ENCODE measurements at regions not wholly inside any gene's neighbourhood (a gene's known extent, or its start where the extent isn't known, plus 50 kb on each side); places are given as distances from the start of the nearest gene placed in this dataset.

DNA sequence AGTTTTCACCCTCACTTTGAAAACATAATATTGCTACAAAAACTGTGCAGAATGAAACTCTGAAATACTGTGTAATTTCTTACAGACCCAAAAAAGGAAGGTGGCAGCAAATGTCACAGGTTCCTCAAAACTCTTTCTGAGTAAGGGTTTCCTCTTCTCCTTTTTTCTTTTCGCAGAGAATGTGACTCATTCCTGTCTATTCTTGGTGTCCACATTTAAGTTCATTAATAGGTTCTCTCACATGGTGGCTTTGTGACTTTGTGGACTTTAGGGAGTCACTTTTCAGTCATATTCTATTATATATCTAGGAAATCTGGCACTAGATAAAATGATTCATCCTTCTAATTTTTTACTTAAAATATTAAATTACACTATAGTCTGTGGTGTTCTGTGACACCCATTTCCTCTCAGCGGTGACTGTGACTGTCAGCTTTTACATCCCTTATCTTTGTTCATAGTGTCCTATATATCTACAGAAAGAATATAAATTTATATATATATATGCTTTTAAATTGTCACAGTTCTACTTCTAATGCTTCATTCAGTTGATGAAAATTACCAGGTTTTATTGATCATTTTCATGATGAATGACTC, 126.8 kb upstream of the HCRTR2 start:
- no peak for TF ChIP-seq EZH2phosphoT487 (IDR thresholded peaks at IDR 0.05; ENCODE audit: borderline replicate concordance, low read depth, low read length)
- TF ChIP-seq, protein P1, sequence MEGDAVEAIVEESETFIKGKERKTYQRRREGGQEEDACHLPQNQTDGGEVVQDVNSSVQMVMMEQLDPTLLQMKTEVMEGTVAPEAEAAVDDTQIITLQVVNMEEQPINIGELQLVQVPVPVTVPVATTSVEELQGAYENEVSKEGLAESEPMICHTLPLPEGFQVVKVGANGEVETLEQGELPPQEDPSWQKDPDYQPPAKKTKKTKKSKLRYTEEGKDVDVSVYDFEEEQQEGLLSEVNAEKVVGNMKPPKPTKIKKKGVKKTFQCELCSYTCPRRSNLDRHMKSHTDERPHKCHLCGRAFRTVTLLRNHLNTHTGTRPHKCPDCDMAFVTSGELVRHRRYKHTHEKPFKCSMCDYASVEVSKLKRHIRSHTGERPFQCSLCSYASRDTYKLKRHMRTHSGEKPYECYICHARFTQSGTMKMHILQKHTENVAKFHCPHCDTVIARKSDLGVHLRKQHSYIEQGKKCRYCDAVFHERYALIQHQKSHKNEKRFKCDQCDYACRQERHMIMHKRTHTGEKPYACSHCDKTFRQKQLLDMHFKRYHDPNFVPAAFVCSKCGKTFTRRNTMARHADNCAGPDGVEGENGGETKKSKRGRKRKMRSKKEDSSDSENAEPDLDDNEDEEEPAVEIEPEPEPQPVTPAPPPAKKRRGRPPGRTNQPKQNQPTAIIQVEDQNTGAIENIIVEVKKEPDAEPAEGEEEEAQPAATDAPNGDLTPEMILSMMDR (conservative IDR thresholded peaks at IDR 0.05; ENCODE audit: low read length), result no peak
- Histone ChIP-seq H3K9me3 (ENCODE audit: low read length) (no peaks in the 10 kb centered on the region), H3K27ac (ENCODE audit: low read depth, low read length, poor library complexity, severe bottlenecking) (no peak overlapping the region), H3K79me2 (ENCODE audit: insufficient read depth, low read depth, low read length) (no peaks in the 10 kb centered on the region), H4K20me1 (ENCODE audit: insufficient read depth, low read length) (no peaks in the 10 kb centered on the region), H3K36me3 (ENCODE audit: insufficient read depth, low read length) (no peaks in the 10 kb centered on the region), H3K9me2 (ENCODE audit: insufficient read depth, low read length) (no peaks in the 10 kb centered on the region), H3K4me3 (ENCODE audit: low read depth, low read length, poor library complexity, severe bottlenecking) (no peak overlapping the region), H3K4me2 (ENCODE audit: low read length) (no peak overlapping the region), H3K4me1 (ENCODE audit: insufficient read depth, low read length, poor library complexity, severe bottlenecking) (no peaks in the 10 kb centered on the region), H2AFZ (ENCODE audit: low read length) (no peak overlapping the region)
- ChIA-PET POLR2A (no interaction called here), CTCF (ENCODE audit: unreplicated experiment) (no interaction called here)
- DNase-seq (ENCODE audit: low spot score), result no peak
- intact Hi-C loops (cut with micrococcal nuclease; ENCODE audit: unreplicated experiment), result no loop called here
- BruUV-seq (replicated peaks), result no TSS peak

DNA sequence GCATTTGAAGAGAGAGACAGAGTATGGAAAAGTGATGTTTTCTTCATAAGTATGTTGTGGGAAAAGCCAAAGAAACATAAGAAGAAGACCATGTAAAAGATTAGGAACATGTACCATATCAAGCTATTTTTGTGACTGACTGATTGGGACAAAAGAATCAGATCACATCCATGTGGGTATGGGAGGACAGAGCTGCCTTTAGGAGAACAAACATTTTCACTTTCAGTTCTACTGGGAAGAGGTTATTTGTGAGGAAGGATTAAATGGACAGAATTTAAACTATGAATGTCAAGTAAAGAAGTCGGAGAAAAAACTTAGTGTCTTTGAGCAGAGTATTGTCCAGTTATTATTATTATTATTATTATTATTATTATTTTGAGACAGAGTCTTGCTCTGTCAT, 124.4 kb upstream of the HCRTR2 start:
- no TSS peak for BruUV-seq (replicated peaks)
- Histone ChIP-seq H3K4me1 (ENCODE audit: insufficient read depth, low read length, poor library complexity, severe bottlenecking) (no peaks in the 10 kb centered on the region), H2AFZ (ENCODE audit: low read length) (no peak overlapping the region), H3K4me3 (ENCODE audit: low read depth, low read length, poor library complexity, severe bottlenecking) (no peak overlapping the region), H3K9me2 (ENCODE audit: insufficient read depth, low read length) (no peaks in the 10 kb centered on the region), H3K9me3 (ENCODE audit: low read length) (no peaks in the 10 kb centered on the region), H3K36me3 (ENCODE audit: insufficient read depth, low read length) (no peaks in the 10 kb centered on the region), H3K4me2 (ENCODE audit: low read length) (no peak overlapping the region), H3K79me2 (ENCODE audit: insufficient read depth, low read depth, low read length) (no peaks in the 10 kb centered on the region), H3K27ac (ENCODE audit: low read depth, low read length, poor library complexity, severe bottlenecking) (no peak overlapping the region), H4K20me1 (ENCODE audit: insufficient read depth, low read length) (no peaks in the 10 kb centered on the region)
- intact Hi-C loops (cut with micrococcal nuclease; ENCODE audit: unreplicated experiment), result no loop called here
- CTCF ChIA-PET (ENCODE audit: unreplicated experiment), result no interaction called here
- no peak for TF ChIP-seq EZH2phosphoT487 (IDR thresholded peaks at IDR 0.05; ENCODE audit: borderline replicate concordance, low read depth, low read length)
- TF ChIP-seq, protein P1 (conservative IDR thresholded peaks at IDR 0.05; ENCODE audit: low read length), result no peak
- DNase-seq (ENCODE audit: low spot score), result no peak
- POLR2A ChIA-PET, result interaction anchor here (0.6 kb wide), 1 partner anchor 70 kb away, joined by 5 read pairs; no protein-coding TSS in a partner anchor

DNA sequence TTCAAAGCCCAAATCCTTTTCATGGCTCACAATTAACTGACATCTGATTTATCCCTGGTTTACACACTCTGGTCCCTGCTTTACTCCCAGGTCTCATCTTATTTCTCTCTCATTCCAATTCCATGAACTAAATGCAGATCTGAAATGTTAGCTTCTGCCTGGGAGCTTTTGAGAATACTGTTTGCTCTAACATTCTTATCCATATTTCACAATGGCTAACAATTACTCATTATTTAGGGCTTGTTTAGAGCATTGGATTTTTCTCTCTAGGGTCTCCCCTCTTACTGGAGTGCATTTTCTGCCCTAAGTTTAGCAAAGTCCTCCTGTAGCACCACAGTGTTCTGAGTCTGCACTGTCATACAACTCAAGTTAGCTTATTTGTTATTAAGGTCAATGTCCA, 121.5 kb upstream of the HCRTR2 start:
- no peak for DNase-seq (ENCODE audit: low spot score)
- TF ChIP-seq, protein P1 (conservative IDR thresholded peaks at IDR 0.05; ENCODE audit: low read length), result no peak
- TF ChIP-seq EZH2phosphoT487 (IDR thresholded peaks at IDR 0.05; ENCODE audit: borderline replicate concordance, low read depth, low read length), result no peak
- H3K27ac ChIP-seq (ENCODE audit: low read depth, low read length, poor library complexity, severe bottlenecking), result no peak overlapping the region
- no peaks in the 10 kb centered on the region for H3K36me3 ChIP-seq (ENCODE audit: insufficient read depth, low read length)
- intact Hi-C loops (cut with micrococcal nuclease; ENCODE audit: unreplicated experiment), result no loop called here
- CTCF ChIA-PET (ENCODE audit: unreplicated experiment), result no interaction called here
- no peak overlapping the region for H3K4me2 ChIP-seq (ENCODE audit: low read length)
- H3K9me2 ChIP-seq (ENCODE audit: insufficient read depth, low read length), result no peaks in the 10 kb centered on the region
- no peaks in the 10 kb centered on the region for H3K79me2 ChIP-seq (ENCODE audit: insufficient read depth, low read depth, low read length)
- H3K9me3 ChIP-seq (ENCODE audit: low read length), result no peaks in the 10 kb centered on the region
- POLR2A ChIA-PET, result no interaction called here
- BruUV-seq (replicated peaks), result no TSS peak
- H2AFZ ChIP-seq (ENCODE audit: low read length), result no peak overlapping the region
- no peak overlapping the region for H3K4me3 ChIP-seq (ENCODE audit: low read depth, low read length, poor library complexity, severe bottlenecking)
- H3K4me1 ChIP-seq (ENCODE audit: insufficient read depth, low read length, poor library complexity, severe bottlenecking), result no peaks in the 10 kb centered on the region
- H4K20me1 ChIP-seq (ENCODE audit: insufficient read depth, low read length), result no peaks in the 10 kb centered on the region
